Activated CD4-positive, alpha-beta memory T cell treated with anti-CD3 and anti-CD28 coated beads, Interleukin-2, amount 10 ng/mL, durations not matched to agents 7 days and 5 days (primary cell): ENCODE measurements at regions not wholly inside any gene's neighbourhood (a gene's known extent, or its start where the extent isn't known, plus 50 kb on each side); places are given as distances from the start of the nearest gene placed in this dataset.

Experiments
- CTCF ChIA-PET: fragments of 350-600 bp; sonication (Branson Sonifier 250); formaldehyde crosslinking; loops from one replicate; lab custom pipeline; 2021; ENCODE audit warnings: antibody characterized with exemption, inconsistent platforms; lab: Charles Lee
- POLR2A ChIA-PET: fragments of 350-600 bp; sonication (Branson Sonifier 250); formaldehyde crosslinking; loops from one replicate; lab custom pipeline; 2021; ENCODE audit warnings: antibody characterized with exemption; lab: Charles Lee
- DNase-seq: peaks from one replicate; pipeline ENCODE4 v3.0.0-alpha.2; 2020
- H3K27ac Mint-ChIP-seq: one replicate; pipeline ENCODE4 v1.8.0; 2021; ENCODE audit warnings: mild to moderate bottlenecking, mixed read lengths
- H3K27me3 Mint-ChIP-seq: one replicate; pipeline ENCODE4 v1.8.0; 2021; ENCODE audit warnings: mixed read lengths
- H3K36me3 Mint-ChIP-seq: one replicate; pipeline ENCODE4 v1.8.0; 2021; ENCODE audit warnings: low read depth, mixed read lengths
- H3K4me1 Mint-ChIP-seq: one replicate; pipeline ENCODE4 v1.8.0; 2021; ENCODE audit warnings: mixed read lengths
- H3K4me3 Mint-ChIP-seq: one replicate; pipeline ENCODE4 v1.8.0; 2021; ENCODE audit warnings: mild to moderate bottlenecking, mixed read lengths
- H3K9me3 Mint-ChIP-seq: one replicate; pipeline ENCODE4 v1.8.0; 2021; ENCODE audit warnings: mixed read lengths

- Mint-ChIP-seq H3K36me3 (no peaks in the 10 kb centered on the region), H3K4me3 (no peak overlapping the region), H3K4me1 (no peaks in the 10 kb centered on the region), H3K27me3 (no peaks in the 10 kb centered on the region), H3K27ac (no peak overlapping the region), H3K9me3 (peaks cover 2% of the 10 kb centered on the region)
- POLR2A ChIA-PET = no interaction called here
- CTCF ChIA-PET = no interaction called here
- no peak for DNase-seq
These were observed 1350.0 kb upstream of the EPHA6 start for GRCh38 chr3:95464346-95464745.

GRCh38 chr3:95468331-95468730, 1346.1 kb upstream of the EPHA6 start:
- Mint-ChIP-seq H3K4me3 (no peak overlapping the region), H3K36me3 (no peaks in the 10 kb centered on the region), H3K27me3 (no peaks in the 10 kb centered on the region), H3K4me1 (no peaks in the 10 kb centered on the region), H3K27ac (no peak overlapping the region), H3K9me3 (peaks cover 4% of the 10 kb centered on the region)
- POLR2A ChIA-PET = no interaction called here
- DNase-seq = no peak
- CTCF ChIA-PET = no interaction called here

GRCh38 chr3:95474338-95474737, 1340.1 kb upstream of the EPHA6 start:
- H3K9me3 Mint-ChIP-seq = peaks cover 2% of the 10 kb centered on the region
- ChIA-PET POLR2A (no interaction called here), CTCF (no interaction called here)
- H3K27me3 Mint-ChIP-seq = no peaks in the 10 kb centered on the region
- H3K27ac Mint-ChIP-seq = no peak overlapping the region
- no peaks in the 10 kb centered on the region for H3K4me1 Mint-ChIP-seq
- no peak for DNase-seq
- no peaks in the 10 kb centered on the region for H3K36me3 Mint-ChIP-seq
- H3K4me3 Mint-ChIP-seq = no peak overlapping the region

GRCh38 chr3:95476534-95476933, 1337.9 kb upstream of the EPHA6 start:
- DNase-seq = no peak
- H3K4me1 Mint-ChIP-seq = no peaks in the 10 kb centered on the region
- no peaks in the 10 kb centered on the region for H3K36me3 Mint-ChIP-seq
- ChIA-PET CTCF (no interaction called here), POLR2A (no interaction called here)
- no peak overlapping the region for H3K4me3 Mint-ChIP-seq
- H3K27me3 Mint-ChIP-seq = no peaks in the 10 kb centered on the region
- no peaks in the 10 kb centered on the region for H3K9me3 Mint-ChIP-seq
- no peak overlapping the region for H3K27ac Mint-ChIP-seq

GRCh38 chr3:95506174-95506573, 1308.2 kb upstream of the EPHA6 start:
- Mint-ChIP-seq H3K27me3 (no peaks in the 10 kb centered on the region), H3K36me3 (no peaks in the 10 kb centered on the region), H3K4me1 (no peaks in the 10 kb centered on the region), H3K27ac (no peak overlapping the region), H3K9me3 (no peaks in the 10 kb centered on the region), H3K4me3 (no peak overlapping the region)
- CTCF ChIA-PET = no interaction called here
- DNase-seq = no peak
- POLR2A ChIA-PET = no interaction called here

- Mint-ChIP-seq H3K27me3 (no peaks in the 10 kb centered on the region), H3K9me3 (no peaks in the 10 kb centered on the region), H3K4me1 (no peaks in the 10 kb centered on the region), H3K4me3 (no peak overlapping the region), H3K36me3 (no peaks in the 10 kb centered on the region), H3K27ac (no peak overlapping the region)
- CTCF ChIA-PET = no interaction called here
- POLR2A ChIA-PET = no interaction called here
- no peak for DNase-seq
These were observed 1306.3 kb upstream of the EPHA6 start for GRCh38 chr3:95508124-95508523.

- Mint-ChIP-seq H3K4me1 (no peaks in the 10 kb centered on the region), H3K9me3 (no peaks in the 10 kb centered on the region), H3K4me3 (no peak overlapping the region), H3K36me3 (no peaks in the 10 kb centered on the region), H3K27me3 (no peaks in the 10 kb centered on the region), H3K27ac (no peak overlapping the region)
- POLR2A ChIA-PET = no interaction called here
- CTCF ChIA-PET = no interaction called here
- DNase-seq = no peak
These were observed 1302.6 kb upstream of the EPHA6 start for GRCh38 chr3:95511828-95512227.

- ChIA-PET CTCF (no interaction called here), POLR2A (no interaction called here)
- no peaks in the 10 kb centered on the region for H3K4me1 Mint-ChIP-seq
- no peaks in the 10 kb centered on the region for H3K9me3 Mint-ChIP-seq
- H3K27me3 Mint-ChIP-seq = no peaks in the 10 kb centered on the region
- no peak overlapping the region for H3K4me3 Mint-ChIP-seq
- no peak overlapping the region for H3K27ac Mint-ChIP-seq
- no peak for DNase-seq
- H3K36me3 Mint-ChIP-seq = no peaks in the 10 kb centered on the region
These were observed 1300.1 kb upstream of the EPHA6 start for GRCh38 chr3:95514260-95514659.

GRCh38 chr3:95521396-95521795, 1293.0 kb upstream of the EPHA6 start:
- no peak overlapping the region for H3K4me3 Mint-ChIP-seq
- no peaks in the 10 kb centered on the region for H3K27me3 Mint-ChIP-seq
- no peaks in the 10 kb centered on the region for H3K36me3 Mint-ChIP-seq
- H3K9me3 Mint-ChIP-seq = no peaks in the 10 kb centered on the region
- no peaks in the 10 kb centered on the region for H3K4me1 Mint-ChIP-seq
- DNase-seq = no peak
- no peak overlapping the region for H3K27ac Mint-ChIP-seq
- CTCF ChIA-PET = no interaction called here
- POLR2A ChIA-PET = no interaction called here

- Mint-ChIP-seq H3K4me1 (no peaks in the 10 kb centered on the region), H3K9me3 (no peaks in the 10 kb centered on the region), H3K36me3 (no peaks in the 10 kb centered on the region), H3K4me3 (no peak overlapping the region), H3K27me3 (no peaks in the 10 kb centered on the region), H3K27ac (no peak overlapping the region)
- no peak for DNase-seq
- ChIA-PET POLR2A (no interaction called here), CTCF (no interaction called here)
These were observed 1291.9 kb upstream of the EPHA6 start for GRCh38 chr3:95522449-95522848.

- CTCF ChIA-PET = no interaction called here
- no peaks in the 10 kb centered on the region for H3K9me3 Mint-ChIP-seq
- no peak overlapping the region for H3K27ac Mint-ChIP-seq
- no peaks in the 10 kb centered on the region for H3K27me3 Mint-ChIP-seq
- DNase-seq = no peak
- POLR2A ChIA-PET = no interaction called here
- no peak overlapping the region for H3K4me3 Mint-ChIP-seq
- no peaks in the 10 kb centered on the region for H3K4me1 Mint-ChIP-seq
- H3K36me3 Mint-ChIP-seq = no peaks in the 10 kb centered on the region
These were observed 1274.4 kb upstream of the EPHA6 start for GRCh38 chr3:95539950-95540483.

GRCh38 chr3:95565502-95565901, 1248.9 kb upstream of the EPHA6 start:
- Mint-ChIP-seq H3K9me3 (peaks cover 3% of the 10 kb centered on the region), H3K4me1 (no peaks in the 10 kb centered on the region), H3K27ac (no peak overlapping the region), H3K36me3 (no peaks in the 10 kb centered on the region), H3K4me3 (no peak overlapping the region), H3K27me3 (no peaks in the 10 kb centered on the region)
- POLR2A ChIA-PET = no interaction called here
- DNase-seq = no peak
- CTCF ChIA-PET = no interaction called here

GRCh38 chr3:95567346-95567745, 1247.0 kb upstream of the EPHA6 start:
- POLR2A ChIA-PET = no interaction called here

GRCh38 chr3:95586754-95587153, 1227.6 kb upstream of the EPHA6 start:
- Mint-ChIP-seq H3K27ac (no peak overlapping the region), H3K27me3 (no peaks in the 10 kb centered on the region), H3K4me3 (no peak overlapping the region), H3K36me3 (no peaks in the 10 kb centered on the region), H3K9me3 (peaks cover 9% of the 10 kb centered on the region), H3K4me1 (no peaks in the 10 kb centered on the region)
- ChIA-PET CTCF (no interaction called here), POLR2A (no interaction called here)
- no peak for DNase-seq

More at GRCh38 chr3:95567346-95567745, 1247.0 kb upstream of the EPHA6 start:
- Mint-ChIP-seq H3K36me3 (no peaks in the 10 kb centered on the region), H3K27me3 (no peaks in the 10 kb centered on the region), H3K27ac (no peak overlapping the region), H3K9me3 (peaks cover 3% of the 10 kb centered on the region), H3K4me3 (no peak overlapping the region), H3K4me1 (no peaks in the 10 kb centered on the region)
- DNase-seq = no peak
- CTCF ChIA-PET = no interaction called here
